22Rv1 (cell line): ENCODE measurements at regions not wholly inside any gene's neighbourhood (a gene's known extent, or its start where the extent isn't known, plus 50 kb on each side); places are given as distances from the start of the nearest gene placed in this dataset.

Source experiments
- CTCF ChIP-seq: fragments of 450-650 bp; IDR thresholded peaks from 2 replicates; pipeline ENCODE4 v1.5.1; 2017; ENCODE audit warnings: mild to moderate bottlenecking
- ZFX ChIP-seq: fragments of 450-650 bp; IDR thresholded peaks from 2 replicates; pipeline ENCODE4 v1.6.1; 2017; ENCODE audit warnings: antibody characterized with exemption, borderline replicate concordance

DNA sequence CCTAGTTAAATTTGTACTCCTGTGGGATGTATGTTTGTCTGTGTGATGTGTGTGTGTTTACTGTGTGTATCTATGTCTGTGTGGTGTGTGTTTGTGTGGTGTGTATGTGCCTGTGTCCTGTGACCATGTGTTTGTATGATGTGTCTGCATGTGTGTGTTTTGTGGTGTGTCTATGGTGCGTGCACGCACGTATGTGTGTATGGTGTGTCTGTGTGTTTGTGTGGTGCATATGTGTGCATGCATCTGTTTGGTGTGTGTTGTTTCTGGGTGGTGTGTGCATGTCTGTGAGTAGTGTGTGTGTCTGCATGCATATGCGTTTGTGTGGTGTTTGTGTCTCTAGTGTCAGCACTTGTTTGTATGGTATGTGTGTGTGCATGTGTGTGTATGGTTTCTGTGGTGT, 174.2 kb upstream of the RBFOX1 start:
- TF ChIP-seq CTCF (no peak), ZFX (no peak)
